Activated CD4-positive, CD25-positive, alpha-beta regulatory T cell treated with anti-CD3 and anti-CD28 coated beads, Interleukin-2, amount 50 U/mL, for 72 hours (primary cell): ENCODE measurements at regions not wholly inside any gene's neighbourhood (a gene's known extent, or its start where the extent isn't known, plus 50 kb on each side); places are given as distances from the start of the nearest gene placed in this dataset.

Experiments
- DNase-seq: peaks from one replicate; pipeline ENCODE4 v3.0.0; 2021

GRCh38 chr1:22289307-22289995, 146.6 kb upstream of the WNT4 start:
- DNase-seq: no peak

DNA sequence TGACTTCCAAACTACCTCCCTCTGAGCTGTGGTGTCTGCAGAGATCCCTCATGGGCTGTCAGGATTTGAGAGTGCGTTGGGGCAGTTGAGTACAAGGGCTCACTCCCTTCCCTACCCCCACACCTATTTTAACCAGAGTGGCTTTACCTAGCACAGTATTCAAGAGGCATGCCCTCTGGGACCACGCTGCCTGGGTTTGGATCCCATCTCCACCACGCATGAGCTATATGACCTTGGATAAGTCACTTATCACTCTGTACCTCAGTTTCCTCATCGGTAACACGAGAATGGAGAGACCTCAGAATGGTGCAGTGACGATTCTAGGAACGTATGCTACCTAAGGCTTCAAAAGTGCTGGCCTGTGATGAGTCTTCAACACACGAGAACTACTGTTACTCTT, 147.3 kb upstream of the WNT4 start:
- no peak for DNase-seq

DNA sequence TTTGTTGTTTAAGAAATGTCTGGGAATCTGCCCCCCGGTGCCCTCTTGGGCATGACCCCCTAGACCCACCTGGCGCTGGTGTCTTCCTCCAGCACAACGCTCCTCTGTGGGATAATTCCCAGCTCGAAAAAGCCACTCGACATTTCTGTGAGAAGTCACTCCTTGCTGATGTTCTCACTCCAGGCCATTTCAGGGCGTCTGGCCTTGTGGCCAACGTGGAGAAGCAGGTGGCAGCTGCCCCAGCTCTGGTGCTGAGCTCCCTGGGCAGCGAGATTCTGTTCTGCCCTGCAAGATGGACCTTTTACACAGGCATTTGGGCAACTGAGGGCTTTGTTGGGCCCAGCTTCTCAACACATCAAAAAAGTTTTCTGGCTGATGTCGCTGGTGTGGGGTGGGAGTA, 147.7 kb upstream of the WNT4 start:
- no peak for DNase-seq

GRCh38 chr1:22291057-22291456, 148.2 kb upstream of the WNT4 start:
- DNase-seq: no peak

DNA sequence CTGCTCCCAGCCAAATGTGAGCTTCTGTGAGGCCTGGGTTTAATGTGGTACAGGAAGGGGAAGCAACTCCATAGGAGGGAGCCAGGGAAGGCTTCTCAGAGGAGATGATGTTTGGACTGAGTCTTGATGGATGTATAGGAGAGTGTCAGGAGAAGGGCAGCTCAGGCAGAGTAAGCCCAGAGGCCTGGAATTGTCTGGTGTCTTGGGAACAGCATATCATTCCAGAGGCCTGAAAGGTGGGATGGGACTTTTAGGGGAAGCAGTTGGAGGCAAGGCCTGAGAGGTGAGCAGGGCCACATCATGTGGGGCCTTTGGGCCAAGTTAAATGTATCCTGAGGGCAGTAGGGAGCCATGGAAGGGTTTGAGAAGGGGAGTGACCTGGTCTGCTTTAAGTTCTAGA, 148.6 kb upstream of the WNT4 start:
- no peak for DNase-seq

DNA sequence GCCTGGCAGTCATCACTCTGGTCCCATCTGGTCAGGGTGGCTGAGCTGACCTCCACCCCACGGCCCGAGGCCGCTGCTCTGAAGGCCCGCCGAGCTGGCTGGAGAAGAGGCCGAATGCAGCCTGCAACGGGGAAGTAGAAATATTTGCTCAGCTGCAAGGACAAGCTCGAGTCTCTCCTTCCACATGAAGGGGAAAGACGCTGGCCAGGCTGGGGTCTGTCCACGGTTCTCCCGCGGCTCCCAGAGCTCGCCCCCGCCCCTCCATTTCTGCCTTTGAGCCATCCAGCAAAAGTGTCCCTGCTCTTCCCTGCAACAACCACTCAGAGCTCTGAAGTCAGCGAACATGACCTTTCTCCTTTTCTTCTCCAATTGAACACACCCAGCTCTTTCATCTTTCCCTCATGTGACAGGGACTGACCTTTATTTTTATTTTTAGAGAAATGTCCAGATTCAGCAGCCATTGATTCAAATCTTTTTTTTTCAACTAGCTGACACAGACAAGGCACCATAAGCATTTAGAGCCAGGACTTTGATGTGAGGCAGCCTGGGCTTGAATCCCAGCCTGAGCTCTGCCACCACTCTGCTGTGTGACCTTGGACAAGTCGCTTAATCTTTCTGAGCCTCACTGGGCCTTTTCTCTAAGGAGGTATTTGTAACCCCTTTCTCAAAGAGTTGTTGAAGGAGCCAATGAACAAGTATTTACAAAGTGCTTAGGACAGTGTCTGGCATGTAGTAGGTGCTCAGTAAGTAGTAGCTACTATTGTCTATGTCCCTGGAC, 149.3 kb upstream of the WNT4 start:
- DNase-seq: no peak

- no peak for DNase-seq
Observed at GRCh38 chr1:22295396-22295795, 152.5 kb upstream of the WNT4 start.

GRCh38 chr1:22295856-22296255, 153.0 kb upstream of the WNT4 start:
- DNase-seq: no peak

DNA sequence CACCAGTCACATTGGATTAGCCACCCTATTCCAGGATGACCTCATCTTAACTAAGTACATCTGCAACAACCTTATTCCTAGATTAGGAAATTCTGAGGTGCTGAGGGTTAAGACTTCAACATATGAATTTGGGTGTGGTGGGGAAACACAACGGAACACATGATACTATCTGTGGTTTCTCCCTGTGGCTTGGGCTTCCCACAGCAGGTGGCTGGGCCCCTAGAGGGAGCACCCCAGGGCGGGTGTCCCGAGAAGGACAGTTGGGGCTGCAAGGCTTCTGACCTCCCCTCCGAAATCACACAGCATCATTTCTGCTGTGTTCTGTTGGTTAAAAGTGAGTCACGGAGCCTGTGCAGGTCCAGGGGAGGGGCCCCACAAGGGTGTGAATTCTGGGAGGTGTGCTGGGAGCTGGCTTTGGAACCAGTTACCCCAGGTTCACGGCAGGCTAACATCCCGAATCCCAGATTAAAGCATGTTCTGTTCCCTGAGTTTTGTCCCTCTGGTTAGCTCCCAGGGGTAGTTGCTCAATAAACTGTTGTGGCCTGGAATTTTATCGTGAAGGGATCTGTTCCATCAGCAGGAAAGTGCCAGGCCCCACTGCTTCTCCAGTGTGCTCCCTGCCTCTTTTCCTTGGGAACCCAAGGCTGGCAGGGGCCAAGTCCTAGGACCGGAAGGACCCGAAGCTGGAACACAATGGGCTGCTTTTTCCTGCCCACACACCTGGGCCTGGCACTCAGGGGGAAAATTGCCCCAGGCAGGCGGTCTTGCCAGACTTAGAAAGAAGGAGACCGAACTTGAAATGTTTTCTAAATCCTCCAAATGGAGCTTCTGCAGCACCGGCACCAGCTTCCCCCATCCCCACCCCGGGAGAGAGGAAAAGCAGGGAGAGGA, 154.0 kb upstream of the WNT4 start:
- DNase-seq: no peak

GRCh38 chr1:22297999-22298398, 153.7 kb upstream of the ZBTB40 start:
- DNase-seq: no peak

GRCh38 chr1:22303816-22304215, 147.8 kb upstream of the ZBTB40 start:
- DNase-seq: no peak

- peak; percentile 8 for DNase-seq
Observed at GRCh38 chr1:22309572-22309971, 142.1 kb upstream of the ZBTB40 start.

- no peak for DNase-seq
Observed at GRCh38 chr1:22311461-22311860, 140.2 kb upstream of the ZBTB40 start.

DNA sequence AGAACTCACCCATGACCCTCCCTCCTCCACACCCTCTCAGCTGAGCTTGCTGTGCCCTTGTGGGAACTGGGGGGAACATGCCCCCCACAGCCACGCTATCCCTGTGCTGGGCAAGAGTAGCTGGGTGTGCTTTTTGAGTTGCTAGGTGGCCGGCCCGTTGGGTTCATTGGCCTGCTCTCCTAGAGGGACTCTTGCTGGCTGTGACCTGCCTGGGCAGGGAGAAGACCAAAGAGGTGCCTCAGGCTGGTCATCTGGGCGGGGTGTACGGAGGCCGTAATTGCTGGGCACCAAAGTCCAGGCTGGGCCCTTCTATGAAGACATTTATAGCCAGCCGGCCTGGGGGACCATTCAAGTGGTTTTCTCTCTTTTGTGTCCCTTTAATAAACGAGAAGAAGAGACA, 138.3 kb upstream of the ZBTB40 start:
- DNase-seq: peak; percentile 12

- no peak for DNase-seq
Observed at GRCh38 chr1:22314706-22315105, 136.9 kb upstream of the ZBTB40 start.

DNA sequence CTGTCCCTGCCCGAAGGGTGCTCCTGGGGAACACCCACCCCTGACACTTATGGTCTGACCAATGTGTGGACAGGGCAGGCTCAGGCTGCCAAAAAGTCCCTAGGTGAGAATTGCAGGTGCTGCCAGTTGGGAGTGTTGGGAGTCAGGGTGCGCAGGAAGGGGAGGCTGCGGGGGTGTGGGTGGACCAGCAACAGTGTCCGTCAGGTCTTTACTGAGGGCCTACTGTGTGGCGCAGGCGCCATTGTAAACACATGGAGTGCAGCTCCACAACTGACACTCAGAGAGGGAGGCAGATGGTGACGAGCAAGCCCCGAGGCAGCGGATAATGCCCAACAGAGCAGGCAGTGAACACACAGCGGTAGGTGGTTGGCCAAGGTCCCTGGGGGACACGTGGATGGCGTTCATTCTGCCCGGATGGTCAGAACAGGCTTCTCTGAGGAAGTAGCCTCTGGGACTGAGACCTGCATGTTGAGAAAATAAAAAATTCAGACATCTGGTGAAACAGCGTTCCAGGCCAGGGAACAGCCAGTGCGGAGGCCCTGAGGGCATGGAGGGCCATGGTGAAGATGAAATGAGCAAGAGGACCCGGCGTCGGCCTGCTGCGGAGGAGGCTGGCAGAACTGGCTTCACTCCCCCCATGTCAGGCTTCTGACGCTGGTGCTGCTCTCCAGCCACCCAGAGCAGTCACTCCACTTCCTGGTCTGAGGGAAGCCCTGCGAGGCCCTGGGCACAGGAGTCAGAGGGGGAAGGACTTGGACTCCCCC, 136.2 kb upstream of the ZBTB40 start:
- DNase-seq: peak; percentile 16

DNA sequence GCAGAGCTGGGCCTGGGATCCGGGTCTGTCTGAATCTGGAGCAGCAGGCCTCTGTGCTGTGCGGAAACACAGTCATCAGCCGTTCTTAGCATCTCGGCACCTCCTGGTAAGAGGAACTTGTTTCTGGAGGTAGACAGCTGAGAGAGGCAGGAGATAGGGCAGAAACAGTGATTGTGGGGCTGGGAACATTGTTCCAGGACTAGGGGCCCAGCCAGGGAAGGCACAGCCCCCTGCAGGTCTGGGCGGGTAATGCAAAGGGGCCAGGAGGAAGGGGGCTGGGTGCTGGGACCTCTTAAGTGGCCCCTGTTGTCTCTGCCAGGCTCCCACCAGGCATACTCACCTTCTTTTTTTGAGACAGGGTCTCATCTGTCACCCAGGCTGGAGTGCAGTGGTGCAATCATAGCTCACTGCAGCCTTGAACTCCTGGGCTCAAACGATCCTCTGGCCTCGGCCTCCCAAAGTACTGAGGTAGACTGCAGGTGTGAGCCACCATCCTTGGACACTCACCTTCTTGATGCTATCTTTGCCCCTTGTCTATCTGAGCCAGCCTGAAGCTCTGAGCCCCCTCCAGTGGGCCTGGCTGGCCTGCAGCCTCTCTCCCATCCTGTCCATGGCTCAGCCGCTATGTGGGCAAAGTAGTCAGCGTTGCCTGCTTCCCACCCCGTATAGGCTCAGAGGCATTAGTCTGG, 134.3 kb upstream of the ZBTB40 start:
- peak; percentile 27 for DNase-seq

DNA sequence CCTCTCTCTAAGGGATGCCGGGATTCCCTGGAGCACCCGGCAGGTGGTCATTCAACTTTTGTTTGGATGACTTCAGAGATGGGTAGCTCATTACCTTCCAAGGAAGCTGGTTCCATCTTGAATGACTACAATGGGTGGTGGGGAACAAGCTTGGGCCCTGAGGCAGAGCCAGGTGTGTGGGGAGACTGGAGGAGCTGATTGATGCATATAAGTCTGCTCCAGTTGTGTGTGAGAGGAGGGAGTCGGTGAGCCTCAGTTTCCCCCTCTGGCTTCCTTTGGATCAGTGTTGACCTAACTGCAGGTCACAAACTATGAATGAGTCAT, 133.8 kb upstream of the ZBTB40 start:
- peak; percentile 14 for DNase-seq

DNA sequence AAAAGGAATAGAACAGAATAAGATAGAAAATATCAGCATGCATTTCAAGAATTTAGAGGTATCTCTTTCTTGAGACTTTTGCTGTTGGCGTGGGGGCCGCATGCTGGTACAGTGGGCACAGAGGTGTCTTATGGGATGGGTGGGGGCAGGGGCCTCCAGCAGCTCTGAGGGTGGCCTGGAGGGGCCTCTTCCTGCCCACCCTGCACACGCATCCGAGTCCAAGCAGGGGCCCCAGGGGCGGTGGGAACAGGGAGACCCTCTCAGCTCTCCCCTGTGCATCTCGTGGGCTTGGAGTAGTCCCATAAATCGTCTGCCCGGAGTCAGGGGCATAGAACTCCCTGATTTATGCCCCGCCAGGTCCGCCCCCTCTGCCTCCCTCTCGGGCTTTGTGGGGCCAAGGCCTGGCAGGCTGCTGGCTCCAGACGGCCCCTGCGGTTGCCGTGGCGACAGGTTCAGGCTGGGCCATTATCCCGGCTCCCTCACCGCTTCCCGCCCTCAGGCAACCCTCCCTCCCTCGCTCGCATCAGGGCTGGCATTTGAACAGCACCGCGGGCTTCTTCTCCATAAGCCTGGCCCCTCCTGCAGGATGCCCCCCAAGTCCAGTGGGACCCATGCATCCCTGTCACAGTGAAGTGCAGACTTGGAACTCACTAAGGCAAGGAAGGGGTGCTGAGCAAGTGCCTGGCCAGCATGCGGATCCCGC, 133.2 kb upstream of the ZBTB40 start:
- DNase-seq: peak; percentile 16

DNA sequence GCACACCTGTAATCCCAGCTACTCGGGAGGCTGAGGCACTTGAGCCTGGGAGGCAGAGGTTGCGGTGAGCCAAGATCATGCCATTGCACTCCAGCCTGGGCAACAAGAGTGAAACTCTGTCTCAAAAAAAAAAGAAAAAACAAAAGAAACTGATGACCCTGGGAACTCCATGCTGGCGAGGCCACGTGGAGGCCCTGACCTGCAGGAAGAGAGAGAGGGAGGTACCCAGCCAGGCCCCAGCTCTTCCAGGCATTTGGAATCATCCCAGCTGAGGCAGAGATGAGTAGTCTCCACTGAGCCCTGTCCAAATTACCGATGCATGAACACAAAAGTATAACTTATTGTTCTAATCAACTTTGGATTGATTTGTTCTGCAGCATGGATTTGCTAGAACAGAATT, 132.0 kb upstream of the ZBTB40 start:
- DNase-seq: no peak

DNA sequence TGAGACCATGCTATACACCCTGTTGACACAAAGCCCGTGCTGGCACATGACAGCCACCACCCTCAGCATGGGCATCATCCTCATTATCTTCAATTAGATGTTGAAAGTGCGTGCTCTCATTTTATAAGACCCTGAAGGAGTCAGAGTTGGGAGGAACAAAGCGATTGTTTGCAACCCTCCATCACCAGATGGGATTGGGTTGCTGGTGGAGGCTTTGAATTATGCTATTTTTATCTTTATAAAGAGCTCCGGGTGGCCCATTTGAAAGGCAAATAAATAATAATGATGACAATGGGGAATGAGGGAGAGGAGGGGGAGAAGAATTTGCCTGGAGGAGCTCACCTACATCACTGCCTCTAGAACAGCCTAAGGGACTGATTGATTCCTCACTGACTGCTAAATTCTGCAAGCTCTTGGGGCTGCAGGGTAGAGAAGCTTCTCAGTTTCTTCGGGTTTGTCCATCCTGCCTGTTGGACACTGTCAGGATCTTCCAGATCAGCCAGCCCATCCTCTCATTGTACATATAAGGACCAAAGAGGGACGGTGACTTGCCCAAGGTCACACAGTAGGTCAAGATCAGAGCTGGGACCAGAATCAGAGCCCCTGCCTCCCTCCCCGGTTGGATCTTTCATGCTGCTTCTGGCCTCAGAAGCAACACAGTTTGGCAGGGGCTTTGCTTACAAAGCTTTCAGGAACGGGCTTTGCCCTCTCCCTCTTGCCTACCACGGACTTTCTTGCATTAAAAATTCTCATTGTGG, 130.9 kb upstream of the ZBTB40 start:
- DNase-seq: peak; percentile 9
